Loucy (cell line): ENCODE measurements at regions not wholly inside any gene's neighbourhood (a gene's known extent, or its start where the extent isn't known, plus 50 kb on each side); places are given as distances from the start of the nearest gene placed in this dataset.

Source experiments
- EZH2phosphoT487 ChIP-seq: fragments of 200-600 bp; IDR thresholded peaks from 2 replicates; pipeline ENCODE4 v1.6.1; 2018; ENCODE audit warnings: antibody characterized with exemption, mild to moderate bottlenecking, moderate library complexity, borderline replicate concordance
- TF ChIP-seq, protein P1 (sequence below): fragments of 200-600 bp; sonication (generic); conservative IDR thresholded peaks from 2 replicates; pipeline ENCODE4 v1.5.1; 2014; ENCODE audit warnings: mild to moderate bottlenecking, antibody characterized with exemption, low read length

DNA sequence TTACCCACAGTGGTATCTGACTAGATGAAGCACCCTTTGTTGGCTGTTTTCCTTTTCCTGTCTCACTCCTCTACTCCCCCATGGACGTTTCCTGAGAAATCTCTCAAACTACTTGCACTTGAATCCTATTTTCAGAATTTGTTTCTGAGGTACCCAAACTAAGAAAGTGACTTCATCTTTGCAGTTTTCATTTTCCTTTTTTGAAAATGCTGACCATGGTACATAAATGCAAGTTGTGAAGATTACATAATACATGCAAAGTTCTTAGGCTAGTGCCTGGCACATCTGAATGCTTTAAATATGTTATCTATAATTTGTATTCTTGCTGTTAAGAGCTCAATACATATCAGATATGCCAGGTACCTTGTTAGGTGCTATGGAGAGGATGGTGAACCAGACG, 644.7 kb upstream of the TENM4 start:
- no peak for TF ChIP-seq EZH2phosphoT487
- TF ChIP-seq, protein P1, sequence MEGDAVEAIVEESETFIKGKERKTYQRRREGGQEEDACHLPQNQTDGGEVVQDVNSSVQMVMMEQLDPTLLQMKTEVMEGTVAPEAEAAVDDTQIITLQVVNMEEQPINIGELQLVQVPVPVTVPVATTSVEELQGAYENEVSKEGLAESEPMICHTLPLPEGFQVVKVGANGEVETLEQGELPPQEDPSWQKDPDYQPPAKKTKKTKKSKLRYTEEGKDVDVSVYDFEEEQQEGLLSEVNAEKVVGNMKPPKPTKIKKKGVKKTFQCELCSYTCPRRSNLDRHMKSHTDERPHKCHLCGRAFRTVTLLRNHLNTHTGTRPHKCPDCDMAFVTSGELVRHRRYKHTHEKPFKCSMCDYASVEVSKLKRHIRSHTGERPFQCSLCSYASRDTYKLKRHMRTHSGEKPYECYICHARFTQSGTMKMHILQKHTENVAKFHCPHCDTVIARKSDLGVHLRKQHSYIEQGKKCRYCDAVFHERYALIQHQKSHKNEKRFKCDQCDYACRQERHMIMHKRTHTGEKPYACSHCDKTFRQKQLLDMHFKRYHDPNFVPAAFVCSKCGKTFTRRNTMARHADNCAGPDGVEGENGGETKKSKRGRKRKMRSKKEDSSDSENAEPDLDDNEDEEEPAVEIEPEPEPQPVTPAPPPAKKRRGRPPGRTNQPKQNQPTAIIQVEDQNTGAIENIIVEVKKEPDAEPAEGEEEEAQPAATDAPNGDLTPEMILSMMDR, result no peak
